ELR (cell line): ENCODE measurements at regions not wholly inside any gene's neighbourhood (a gene's known extent, or its start where the extent isn't known, plus 50 kb on each side); places are given as distances from the start of the nearest gene placed in this dataset.
A peak's percentile ranks its signal among the peaks of the same experiment; 100 is the strongest.

Source experiments
- DNase-seq: peaks from one replicate; pipeline ENCODE4 v3.0.0-alpha.2; 2015; ENCODE audit warnings: low read depth

DNA sequence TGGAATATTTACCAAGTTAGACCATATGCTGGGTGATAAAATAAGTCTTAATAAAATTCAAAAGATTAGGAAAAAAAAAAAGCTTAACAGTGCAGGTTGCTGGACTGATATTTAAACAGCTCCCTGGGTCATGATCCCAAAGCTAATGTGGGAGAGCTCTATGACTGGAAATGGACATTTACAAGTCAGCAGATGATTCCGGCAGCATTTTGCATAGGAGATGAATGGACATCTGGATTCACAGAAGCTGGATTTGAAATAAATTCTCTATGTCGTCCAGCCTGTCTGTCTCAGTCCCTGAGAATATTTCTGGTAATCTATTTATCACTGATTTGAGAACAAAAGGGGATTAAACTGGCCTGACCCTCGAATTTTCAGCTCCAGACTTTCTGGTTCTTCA, 52.3 kb upstream of the KLHL25 start:
- DNase-seq = no peak

DNA sequence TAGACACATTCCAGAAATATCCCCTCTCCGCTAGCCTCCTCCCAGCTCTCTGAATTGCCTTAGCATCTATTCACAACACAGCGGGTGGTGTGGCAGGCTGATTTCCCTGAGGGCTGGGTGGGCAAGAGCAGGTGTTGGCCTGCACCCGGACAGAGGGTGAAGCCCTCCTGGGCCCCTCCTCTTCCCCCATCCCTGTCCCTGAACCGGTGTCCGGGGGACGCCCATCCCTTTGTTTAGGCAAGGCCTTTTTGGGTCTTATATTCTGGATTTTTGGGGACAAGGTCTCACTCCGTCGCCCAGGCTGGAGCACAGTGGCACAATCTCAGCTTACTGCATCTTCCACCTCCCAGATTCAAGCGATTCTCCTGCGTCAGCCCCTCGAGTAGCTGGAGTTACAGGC, 55.2 kb upstream of the KLHL25 start:
- DNase-seq = no peak

DNA sequence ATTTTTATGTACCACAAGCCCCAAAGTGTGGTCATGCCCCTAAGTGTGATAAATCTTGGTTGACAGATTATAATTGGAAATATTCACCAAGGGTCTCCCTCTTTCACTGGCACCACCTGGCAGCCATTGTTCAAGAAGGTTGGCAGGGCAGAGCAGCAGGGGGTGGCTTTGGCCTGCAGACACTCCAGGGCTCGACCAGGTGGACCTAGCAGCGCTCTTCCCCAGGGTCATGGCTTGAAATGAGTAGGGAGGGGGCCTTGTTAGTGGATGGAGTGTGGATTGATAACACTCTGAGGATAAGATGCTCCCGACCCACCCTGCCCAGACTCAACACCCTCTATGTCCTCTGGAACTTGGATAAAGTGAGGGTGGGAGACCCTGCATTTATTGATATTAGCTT, 58.2 kb upstream of the KLHL25 start:
- DNase-seq = no peak

DNA sequence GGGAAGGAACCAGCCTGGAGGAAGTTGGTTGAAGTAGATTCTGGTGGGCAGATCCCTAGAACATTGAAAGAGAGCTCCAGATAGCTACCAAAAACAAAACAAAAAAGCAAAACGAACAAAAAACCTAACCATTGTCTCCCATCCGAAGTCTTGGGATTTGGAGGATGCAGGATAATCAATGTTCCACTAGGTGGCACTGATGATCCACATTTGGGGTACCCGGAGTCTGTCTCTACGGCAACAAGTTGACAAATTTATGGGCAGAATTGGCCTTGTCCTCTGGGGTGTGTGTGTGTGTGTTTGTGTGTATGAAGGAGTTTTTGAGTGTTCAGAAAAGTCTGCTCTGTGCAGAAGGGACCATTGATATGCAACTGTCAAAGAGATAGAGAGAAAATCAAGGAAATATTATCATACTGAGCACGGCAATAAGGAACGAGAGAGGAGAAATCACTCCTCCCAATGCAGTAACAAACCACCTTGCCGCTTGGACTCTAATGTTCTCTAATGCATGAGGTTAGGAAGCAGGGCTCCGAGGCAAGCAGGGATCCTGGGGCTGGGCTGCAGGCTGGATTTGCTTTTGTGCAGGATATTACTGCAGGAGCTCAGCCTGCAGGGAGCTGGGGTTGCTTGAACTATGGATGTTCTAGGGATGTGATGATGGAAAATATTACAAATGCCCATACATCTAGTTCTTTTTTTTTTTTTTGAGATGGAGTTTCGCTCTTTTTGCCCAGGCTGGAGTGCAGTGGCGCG, 59.8 kb upstream of the KLHL25 start:
- peak; percentile 64 for DNase-seq

DNA sequence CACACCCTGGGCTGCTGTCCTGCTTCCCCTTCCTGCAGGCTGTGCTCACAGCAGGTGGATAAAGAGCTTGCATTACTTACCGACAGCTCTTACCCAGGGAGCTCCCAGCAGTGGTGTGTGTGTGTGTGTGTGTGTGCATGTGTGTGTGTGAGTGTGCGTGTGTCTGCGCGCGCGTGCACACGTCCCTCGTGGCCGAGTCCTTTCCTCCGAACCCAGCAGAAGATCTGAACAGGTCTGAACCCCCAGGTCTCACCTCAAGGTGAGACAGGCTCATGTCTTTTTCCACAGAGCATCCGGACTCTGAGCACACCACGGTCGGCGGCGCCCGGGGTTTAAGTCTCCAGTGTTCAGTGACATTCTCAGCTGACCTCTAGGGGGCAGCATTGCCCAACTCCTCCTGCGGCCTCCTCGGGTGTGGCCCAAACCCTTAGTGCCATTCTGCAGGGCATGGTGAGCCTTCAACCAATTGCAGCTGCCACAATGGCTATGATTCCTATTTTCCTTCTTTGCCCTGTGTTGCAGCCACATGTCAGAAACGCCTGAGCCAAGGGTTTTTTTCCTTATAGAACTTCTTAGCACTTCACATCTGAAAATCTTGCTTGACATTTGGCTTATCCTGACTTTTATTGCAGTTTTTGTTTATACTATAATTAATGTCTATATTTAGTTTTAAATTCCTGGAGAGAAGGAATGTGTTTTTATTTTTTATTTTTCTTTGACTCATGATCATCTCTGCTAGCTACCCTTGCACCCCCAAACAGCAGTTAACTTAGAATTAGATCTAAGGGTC, 64.1 kb upstream of the KLHL25 start:
- DNase-seq = peak; percentile 71

DNA sequence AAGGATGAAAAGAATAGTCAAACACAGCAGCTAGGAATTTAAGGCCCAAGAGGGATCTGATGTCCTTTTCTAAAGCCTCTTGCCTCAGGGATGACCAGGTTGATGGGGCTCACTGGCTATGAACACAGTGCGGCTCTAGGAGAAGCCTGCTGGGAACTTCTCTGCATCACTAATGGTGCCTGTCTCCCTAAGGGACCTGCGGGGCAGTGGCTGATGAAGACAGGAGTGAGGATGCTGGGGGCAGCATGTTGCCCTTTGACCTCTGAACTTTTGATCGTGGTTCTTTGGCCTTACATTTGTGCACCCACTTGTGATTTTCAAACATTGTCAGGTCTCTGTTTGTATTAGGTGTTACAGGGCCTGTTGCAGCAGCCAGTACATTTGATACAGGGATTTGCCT, 64.9 kb upstream of the KLHL25 start:
- no peak for DNase-seq

DNA sequence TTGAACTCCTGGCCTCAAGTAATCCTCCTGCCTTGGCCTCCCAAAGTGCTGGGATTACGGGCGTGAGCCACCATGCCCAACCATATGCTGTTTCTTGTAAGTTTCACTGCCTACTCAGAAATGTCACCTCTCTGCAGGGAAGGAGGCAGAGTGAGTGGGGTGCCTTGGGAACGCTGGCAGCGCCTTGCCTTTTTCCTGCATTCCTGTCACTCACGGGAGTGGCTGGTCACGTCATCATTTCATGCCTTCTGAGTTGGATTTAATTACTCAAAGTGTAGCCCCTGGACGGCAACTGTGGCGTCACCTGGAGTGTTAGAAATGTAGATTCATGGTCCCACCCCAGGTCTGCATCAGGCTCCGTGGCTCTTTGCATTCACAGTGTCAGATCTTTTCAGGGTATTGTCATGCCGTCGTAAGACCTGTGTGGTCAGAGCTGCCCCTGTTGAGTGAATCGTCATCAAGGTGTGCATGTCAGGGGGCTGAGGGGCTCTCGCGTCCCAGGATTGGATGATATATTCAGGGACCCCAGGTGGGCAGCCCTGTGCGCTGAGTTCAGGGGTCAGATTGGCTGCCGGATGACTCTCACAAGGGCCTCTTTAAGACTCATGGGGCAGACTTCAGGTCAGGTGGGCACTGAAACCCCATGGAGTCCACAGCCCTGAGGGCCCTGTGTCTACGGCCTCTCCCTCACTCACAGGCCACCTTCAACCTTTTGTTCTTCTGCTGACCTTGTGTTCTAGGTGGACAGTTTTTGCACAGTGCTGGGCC, 65.9 kb upstream of the KLHL25 start:
- no peak for DNase-seq

DNA sequence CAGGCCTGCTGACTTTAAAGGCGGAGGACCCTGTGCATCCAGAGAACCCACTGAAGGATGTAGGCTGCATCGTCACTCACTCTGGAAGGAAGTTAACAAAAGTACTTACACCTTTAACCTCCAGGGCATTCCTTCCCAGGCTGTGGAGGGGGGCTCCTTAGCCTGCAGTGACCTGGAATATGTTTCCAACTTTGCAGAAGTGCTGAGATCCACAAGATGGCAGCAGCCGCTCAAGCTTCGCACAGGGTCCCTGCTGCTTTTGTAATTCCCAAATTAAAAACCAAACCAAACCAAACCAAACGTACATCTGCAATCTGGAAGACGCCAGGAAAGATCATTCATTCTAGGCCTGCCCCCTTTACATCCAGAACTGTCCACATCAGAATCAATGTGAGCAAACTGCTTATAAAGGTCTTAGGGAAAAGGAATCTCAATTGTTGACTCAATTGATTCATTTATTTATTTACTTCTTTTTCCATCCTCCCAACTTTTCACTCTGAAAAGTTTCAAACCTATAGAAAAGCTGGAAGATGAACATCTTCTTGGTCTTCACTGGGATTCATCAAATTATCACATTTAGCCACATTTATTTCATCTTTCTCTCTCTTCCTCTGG, 70.5 kb upstream of the KLHL25 start:
- DNase-seq = peak; percentile 56

DNA sequence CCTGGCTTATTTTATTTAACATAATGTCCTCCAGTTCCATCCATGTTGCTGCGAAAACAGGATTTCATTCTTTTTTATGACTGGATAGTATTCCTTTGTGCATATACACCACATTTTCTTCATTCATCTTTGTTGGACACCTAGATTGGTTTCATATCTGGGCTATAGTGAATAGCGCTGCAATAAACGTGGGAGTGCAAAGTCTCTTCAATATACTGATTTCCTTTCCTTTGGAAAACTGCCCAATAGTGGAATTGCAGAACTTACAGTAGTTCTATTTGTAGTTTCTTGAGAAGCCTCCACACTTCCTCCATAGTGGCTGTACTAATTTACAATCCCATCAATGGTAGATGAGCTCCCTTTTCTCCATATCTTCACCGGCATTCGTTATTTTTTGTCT, 72.5 kb upstream of the KLHL25 start:
- no peak for DNase-seq

DNA sequence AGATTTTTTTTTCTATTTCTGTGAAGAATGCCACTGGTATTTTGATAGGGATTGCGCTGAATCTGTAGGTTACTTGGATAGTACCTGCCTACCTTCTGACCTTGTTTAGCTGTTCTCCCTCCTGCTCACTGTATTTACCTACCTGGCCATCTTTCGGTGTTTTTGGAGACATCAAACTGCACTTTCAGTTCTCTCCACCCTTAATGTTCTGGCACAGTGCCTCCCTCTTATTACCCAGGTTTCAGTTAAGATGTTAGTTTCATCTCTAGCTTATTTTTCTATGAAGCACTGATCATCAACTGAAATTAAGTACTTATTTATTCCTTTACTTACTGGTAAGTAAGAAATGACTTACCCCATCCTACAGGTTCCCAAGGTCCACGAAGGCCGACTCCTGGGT, 74.4 kb upstream of the KLHL25 start:
- DNase-seq = no peak

DNA sequence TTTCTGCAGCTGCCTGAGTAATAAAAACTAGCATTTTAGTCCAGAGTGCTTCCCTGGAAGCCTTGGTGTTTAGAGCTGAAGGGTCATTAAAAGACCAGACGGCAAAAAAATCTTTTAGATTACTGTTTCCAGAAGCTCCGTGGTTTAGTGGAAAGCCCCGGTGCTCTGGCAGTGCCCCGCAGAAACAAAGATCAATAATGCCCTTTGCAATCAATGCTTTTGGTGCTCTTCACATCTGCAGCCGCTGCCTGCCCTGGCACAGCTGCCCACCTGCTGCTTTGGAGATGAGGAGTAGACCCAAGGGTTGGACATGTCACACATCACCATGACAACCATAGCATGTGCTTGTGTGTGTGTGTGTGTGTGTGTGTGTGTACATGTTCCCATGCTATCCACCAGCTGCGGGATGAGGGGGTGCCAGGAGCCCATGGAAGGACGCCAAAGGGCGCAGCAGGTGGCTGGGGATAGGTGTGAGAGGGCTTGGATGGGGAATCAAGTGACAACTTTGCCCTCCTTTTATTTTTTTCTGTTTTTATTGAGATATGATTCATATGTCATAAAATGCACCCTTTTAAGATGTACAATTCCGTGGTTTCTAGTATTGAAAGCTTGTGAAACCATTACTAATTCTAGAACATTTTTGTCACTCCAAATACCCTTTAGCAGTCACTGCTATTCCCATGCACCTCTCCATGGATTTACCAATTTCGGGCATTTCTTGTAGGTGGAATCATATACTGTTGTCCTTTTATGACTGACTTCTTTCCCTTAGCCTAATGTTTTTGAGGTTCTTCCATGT, 75.7 kb upstream of the KLHL25 start:
- DNase-seq = no peak

DNA sequence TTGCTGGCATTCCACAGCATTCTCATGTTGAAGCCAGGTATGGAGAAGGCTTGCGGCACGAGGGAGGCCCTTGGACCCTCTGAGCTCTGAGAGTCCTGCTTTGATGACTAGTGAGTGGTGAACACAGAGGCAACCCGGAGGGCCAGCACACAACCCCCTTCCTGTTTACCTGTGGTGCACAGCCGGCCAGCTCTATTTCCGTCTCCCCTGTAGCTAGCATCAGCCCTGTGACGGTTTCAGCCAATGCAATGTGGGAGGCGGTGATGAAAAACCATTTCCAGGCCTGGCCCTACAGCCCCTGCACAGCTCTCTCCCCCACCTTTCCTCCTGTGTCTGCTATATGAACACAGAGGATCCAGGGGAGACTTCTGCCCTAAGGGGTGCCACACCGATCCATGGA, 76.8 kb upstream of the KLHL25 start:
- no peak for DNase-seq

DNA sequence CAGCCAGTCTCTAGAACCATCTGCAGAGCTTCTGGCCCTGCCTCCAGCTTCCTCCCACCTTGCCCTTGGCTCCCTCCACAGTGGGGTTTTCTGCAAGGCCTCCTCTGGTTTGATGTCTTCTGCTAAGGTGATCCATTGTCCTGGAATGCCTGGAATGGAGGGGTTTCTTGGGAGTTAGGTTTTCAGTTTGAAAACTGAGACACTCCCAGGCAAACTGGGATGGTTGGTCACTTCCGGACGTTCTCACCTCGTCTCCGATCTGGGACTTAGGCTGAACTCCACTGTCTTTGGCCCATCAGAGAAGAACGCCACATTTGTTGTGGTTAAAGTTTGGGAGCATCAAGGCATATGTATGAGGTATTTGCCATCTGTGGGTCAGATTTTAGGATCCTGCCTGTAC, 77.4 kb upstream of the KLHL25 start:
- no peak for DNase-seq

DNA sequence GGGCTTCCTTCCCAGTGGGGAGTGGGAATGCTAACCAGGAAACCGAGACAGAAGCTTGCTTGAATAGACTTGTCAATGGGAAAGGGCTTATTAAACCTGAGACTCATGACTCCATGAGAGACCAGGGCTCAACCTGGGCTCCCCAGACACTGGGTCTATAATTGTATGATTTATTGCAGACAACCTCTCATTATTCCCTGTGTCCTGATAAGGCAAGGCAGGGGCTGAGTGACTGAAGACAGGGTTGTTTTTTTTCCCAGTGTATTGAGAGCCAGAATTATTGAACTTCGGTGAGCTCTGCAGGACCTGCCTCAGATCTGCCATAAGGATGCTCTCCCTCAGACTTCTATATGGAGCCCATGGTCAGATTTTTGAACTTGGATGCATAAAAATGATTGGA, 79.5 kb upstream of the KLHL25 start:
- no peak for DNase-seq

DNA sequence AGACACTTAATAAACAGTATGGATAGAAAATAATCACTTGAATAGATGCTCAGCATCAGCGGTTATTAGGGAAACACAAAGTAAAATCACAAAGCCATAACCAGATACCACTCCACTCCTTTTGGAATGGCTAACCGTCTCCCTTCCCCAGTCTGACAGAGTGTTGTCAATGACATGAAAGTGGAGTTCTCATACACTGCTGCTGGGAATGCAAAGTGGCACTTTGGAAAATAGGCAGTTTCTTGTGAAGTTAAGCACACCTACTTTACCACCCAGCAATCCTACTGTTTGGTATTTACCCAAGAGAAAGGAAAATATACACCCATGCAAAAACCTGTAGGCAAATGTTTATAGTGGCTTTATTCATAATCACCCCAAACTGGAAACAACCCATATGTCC, 81.0 kb upstream of the KLHL25 start:
- DNase-seq = no peak

DNA sequence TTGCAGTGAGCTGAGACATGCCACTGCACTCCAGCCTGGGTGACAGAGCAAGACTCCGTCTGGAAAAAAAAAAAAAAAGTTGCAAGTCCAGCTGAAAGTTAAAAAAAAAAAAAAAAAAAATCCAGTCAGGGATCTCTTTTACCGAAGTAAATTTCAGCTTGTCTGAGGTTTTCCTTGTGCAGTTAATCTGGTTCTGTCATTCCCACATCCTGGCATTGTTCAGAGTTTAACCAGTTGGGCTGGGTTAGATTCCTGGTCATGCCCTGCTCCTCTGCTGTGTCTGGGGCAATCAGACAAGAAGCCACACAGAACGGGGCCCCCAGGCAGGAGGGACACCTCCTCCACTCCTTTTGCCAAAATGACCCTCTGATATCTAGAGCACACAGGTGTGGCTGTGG, 84.1 kb upstream of the KLHL25 start:
- DNase-seq = no peak

DNA sequence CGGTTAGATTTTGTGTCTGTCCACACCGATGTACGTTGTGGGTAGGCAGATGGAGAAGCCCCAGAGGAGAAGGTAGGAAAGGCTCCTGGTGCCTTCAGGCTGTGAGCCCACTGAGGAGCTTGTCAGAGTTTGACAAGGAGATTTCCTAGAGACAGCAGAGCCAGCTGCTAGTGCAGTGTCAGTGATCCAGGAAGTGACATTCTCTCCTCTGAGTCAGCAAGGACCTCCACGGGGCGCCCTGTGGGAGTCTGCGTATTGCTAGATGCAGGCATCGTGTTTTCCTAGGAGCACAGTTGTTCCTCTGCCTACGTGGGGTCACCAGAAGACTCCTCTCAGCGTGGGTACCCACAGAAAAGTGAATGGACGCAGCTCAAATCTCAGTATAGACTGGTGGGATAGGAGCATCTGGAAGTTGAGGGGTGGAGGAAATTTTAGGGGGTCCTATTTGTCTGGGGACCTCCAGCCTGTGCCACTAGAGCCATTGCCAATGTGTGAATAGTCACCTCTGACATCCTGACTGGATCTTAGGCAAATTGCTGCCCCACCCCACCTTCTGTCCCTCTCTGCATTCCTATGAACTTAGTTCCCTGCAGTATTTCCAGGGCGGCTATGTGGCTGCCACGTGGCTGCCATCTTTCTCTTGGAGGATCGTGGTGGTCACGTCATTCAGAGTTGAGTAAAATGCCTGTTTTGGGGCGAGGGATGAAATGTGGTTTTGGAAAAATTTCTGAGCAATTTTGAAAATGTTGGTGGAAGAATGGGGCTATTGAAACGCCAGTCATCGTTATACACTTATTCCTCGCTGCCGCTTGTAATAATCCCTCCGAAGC, 84.8 kb upstream of the KLHL25 start:
- DNase-seq = peak; percentile 10

DNA sequence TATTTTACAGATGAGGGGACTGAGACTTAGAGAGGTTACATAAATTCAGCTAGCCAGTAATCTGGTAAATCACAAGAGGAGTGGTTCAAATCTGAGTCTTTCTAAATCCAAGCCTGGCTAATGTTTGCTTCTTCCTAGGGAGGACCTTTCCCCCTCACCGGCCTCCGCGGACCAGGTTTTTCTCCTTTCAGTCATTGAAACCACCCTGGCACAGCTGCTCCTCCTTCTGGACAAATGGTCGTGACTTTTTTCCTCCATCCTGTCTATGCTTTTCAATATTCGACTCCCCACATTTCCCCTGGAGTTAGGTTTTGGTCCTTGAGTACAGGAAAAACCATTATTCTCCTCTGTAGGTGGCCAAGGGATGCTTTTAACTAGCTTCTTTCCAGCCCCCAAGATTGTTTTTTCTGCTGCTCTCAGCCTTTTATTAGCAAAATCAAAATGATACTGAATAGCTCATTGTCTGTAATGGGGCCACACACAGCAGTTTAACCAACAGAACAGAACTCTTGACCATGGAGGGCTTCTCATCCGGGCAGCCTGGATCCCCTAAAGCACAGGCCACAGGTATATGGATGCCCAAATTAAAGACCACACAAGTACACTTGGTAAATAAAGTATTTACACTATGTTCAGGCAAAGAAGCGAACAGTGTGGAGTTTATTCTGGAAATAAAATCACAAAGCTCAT, 85.9 kb upstream of the KLHL25 start:
- no peak for DNase-seq

DNA sequence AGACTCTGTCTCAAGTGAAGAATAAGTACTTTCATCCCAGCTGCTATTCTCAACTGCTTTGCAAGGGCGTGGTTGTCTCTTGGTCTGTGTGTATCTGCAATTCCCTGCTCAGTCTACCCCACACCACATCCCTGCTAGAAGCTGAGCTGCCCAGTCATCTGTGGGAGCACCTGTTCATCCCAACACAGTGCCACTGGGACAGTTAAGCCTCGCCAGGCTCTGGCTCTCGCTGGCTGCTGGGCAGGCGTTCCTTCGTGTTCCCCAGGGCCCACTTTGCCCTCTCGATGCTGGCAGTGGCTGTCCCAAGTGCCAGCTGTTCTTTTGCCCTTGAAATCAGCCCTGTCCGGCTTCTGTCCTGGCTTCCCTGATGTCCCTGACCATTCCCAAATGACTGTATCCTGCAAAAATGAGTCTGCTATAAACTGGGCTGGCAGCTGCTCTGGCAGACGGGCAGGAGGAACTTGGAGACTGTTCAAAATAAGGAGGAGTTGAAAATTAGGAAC, 91.6 kb upstream of the KLHL25 start:
- no peak for DNase-seq
